GM04503 (cell line): ENCODE measurements at regions not wholly inside any gene's neighbourhood (a gene's known extent, or its start where the extent isn't known, plus 50 kb on each side); places are given as distances from the start of the nearest gene placed in this dataset.
"Not testable (repeated sequence)": the region's sequence is repeated elsewhere in the genome, so short reads cannot be mapped to it uniquely, and the experiment has no call there.

Source experiments
- DNase-seq: peaks from one replicate; pipeline ENCODE4 v3.0.0-alpha.2; 2012; ENCODE audit warnings: low read depth

DNA sequence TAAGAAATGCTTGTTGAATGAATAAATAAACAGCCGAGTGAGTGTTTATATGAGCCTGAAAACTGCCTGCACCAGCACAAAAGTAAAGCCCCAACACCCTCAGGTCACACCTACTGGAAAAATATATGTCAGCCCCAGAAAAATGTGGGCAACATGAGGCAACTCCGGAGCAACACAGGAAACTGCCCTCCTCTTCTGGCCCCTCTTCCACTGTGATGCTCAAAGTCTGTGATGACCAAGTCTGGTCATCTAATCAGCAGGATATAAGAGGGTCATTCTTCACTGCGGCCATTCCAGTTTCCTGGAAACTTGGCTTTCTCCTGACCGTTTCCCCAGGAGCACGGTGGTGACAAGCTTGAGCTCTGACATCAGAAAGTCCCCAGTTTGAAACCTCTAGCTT, 159.6 kb upstream of the PZP start:
- DNase-seq: no peak

DNA sequence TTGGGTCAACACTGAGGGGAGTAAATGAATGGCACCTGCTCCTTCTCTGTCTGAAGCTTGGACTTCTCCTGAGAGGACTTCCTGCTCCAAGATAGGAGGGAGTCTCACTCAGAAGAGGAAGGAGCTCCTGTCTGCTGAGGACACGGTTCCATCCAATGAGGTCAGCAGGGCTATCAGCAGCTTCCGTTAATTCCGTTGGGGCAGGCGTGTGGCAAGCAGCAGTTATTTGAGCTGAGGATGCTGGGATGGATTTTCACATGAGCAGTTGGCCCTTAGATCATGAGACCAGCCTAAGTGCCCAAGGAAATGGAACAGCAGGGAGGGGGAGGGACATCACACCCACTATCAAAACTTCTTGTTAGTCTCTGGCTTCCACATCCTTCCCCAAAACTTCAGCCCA, 159.0 kb upstream of the PZP start:
- no peak for DNase-seq

DNA sequence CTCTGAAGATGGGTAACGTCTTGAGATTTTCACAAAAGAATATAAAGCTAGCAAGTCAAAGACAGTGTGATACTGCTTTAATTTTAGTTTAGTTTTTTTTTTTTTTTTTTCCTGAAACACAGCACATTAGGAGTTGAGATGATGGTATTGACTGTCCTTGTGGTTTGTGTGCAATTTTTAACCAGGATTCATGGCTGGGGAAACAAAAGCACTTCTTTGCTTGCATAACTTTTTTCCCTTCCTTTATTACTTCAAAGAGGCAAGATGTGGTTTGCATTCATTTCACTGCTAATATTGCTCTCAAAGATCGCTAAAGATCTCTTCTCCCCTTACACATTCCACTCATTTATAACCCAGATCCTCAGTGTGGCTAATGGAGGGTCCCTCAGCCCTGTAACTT, 157.1 kb upstream of the PZP start:
- DNase-seq: no peak

DNA sequence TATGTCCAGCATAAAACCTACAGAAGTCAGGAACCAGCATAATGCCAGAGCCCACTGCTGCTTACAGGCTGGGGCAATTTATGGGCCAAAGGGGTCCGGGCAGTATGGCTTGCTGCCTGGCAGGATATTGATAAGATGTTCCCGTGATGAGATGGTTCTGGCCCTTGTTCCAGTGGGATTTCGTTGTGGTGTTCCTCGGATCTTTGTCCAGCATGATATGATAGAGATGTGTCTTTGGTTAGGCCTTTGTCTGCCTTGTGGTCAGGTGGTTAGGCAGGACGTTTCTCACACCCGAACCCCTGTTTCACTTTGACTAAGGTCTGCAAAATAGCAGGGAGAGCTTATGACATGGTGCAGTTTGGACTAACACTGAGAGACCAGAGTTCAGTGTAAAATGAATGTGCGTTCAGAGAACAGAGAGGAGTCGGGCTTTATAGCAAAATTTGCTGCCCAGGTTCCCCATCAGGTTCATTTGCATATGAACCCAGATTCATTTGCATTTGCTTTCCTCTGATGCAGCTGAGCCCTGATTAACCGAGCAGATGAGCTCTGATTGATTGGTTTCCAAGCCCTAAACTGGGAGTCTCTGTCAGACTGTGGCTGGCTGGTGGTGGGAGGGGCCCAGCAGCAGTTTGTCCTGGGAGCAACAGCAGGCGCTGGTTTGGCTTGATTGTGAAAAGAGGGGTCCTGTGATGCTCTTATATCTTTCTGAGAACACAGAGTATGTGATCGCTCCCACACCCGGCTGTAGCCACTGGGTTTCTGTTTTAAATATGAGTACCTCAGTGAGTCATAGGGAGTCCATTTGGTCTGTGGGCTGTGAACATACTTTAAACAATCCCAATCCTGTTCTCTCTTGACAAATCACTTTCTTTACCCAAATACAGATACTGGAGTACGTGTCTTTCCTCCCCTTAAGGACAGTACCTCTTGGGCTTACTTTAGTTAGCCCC, 156.3 kb upstream of the PZP start:
- DNase-seq: no peak

DNA sequence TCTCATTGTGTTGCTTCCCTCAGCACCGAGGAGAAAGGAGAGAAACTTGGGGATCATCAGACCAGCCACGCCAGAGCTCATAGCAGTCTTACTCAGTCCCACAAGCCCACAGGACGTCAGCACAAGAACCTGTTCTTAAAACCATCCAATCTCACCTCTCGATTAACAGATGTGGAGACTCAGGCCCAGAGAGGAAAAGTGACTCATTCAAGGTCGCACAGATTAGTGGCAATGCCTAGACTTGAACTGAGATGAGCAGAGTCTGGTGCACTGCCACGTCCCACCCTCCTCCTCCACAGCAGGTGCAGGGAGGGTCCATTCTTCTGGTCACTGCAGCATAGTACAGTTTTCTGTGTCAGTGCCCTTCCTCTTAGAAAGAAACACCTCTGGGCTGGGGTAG, 154.9 kb upstream of the PZP start:
- DNase-seq: no peak

DNA sequence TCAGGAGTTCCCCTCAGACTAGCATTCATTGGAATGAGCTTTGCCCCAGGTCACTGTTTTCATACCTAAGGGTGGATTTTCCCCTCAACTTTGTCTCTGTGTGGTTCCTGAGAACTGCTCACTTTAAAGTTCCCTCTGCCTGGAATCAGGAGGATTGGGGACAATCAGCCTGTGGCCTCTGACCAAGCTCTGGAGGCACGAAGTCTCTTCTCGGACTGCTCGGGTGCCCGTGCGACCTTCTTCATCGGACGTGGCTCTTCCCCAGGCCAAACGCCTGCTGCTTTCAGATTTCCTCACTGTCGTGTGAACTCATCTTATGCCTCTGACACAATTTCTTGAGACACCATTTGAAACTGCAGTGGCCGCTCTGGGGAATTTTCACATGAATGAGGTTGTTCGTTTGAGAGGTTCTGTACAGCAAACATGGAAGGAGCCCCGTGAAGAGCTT, 153.7 kb upstream of the PZP start:
- no peak for DNase-seq

DNA sequence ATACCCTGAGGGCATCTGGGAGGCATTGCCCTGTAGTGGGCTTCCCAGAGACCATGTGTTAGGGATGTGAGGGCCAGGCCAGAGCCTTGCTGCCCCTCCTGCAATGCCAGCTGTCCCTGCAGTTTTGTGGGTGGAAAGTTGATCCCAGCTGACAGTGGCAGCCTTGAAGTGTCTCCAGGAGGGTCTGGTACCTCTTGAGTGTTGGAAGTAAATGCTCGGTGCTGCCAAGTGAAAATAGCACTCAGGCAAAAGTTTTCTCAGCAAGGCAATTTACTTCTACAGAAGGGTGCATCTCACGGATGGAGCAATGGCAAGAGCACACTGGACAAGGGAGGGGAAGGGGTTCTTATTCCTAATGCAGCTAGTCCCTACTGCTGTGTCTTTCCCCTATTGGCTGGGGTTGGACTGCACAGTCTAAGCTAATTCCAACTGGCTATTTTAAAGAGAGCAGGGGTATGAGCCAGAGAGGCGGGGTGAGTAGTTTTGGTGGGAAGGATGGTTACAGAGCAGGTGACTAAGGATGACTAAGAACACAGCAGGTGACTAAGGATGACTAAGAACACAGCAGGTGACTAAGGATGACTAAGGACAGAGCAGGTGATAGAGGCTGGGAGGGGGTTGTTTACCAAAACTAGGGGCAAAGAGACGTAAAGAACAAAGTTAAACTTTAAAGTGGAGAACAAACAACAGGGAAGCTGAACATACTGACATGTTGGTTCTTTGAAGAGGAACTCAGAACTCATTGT, 146.0 kb upstream of the PZP start:
- DNase-seq: not testable (repeated sequence)

DNA sequence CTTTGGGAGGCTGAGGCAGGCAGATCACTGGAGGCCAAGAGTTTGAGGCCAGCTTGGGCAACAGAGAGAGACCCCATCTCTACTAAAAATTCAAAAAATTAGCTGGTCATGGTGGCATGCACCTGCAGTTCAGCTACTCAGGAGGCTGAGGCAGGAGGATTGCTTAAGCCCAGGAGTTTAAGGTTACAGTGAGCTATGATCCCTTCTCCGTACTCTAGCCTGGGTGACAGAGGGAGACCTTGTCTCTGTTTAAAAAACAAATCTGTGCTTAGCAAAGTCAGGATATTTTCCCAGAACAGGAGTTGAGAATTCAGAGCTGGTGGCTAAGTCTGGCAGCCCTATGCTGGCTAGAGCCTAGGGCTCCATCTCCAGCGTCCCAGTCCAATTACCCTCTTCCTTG, 142.9 kb upstream of the PZP start:
- DNase-seq: no peak

DNA sequence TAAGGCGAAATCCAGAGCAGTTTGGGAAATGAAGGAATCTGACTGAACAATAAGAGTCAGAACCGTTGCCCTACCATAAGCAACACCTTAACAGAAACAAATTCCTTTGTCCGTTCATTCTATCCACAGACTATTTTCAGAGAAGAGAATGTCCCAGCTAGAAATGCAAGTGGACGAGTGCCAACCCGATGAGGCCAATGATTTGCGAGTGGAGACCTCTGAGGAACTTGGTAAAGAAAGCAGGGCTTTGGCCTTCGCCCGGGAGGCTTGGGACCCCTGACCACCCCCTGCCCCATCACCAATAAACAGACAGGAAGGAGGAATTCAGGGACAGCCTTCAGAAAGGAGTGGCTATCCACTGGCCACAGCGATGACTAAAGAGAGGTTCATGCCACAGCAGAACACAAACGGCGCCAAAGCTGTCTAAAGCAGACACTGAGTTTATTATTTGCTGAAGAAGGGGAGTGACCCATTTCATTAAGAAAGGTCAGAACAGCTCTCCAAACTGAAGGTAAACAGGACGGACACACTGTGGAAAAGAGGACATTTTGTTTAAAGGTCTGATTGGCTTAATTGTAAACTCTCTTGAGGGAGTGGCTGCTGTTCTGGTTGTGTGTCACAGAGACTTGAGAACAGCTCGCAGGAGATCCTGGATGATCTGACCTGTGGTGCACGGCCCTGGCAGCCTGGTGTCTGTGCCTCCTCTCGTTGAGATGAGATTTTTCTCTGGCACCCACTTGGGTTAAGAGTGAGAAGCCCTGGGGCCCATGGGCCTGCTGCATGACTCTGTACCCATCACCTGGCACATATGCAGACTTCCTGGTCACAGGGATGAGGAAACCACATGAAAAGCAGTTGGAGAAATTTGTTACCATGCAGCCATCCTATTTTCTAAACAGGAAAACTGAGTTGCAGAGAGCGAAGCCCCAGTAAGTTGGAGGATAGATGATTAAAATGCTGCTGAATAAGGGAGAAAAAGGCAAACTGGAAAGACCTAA, 142.0 kb upstream of the PZP start:
- DNase-seq: no peak

DNA sequence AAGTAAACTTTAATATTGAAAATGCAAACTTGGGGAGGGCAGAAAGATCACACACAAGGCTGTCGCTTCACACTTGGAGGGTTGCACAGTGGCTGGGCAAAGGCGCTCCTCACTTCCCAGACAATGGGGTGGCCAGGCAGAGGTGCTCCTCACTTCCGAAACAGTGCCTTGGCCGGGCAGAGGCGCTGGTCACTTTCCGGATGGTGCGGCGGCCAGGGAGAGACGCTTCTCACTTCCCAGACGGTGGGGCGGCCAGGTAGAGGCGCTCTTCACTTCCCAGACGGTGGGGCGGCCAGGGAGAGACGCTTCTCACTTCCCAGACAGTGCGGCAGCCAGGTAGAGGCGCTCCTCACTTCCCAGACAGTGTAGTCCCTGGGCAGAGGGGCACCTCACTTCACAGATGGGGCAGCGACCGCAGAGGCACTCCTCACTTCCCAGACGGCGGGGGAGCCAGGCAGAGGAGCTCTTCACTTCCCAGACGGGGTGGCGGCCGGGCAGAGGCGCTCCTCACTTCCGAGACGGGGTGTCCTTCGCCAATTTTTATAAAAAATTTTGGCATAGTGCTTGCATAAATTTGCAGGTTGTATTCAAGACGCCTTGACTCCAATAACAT, 140.8 kb upstream of the PZP start:
- no peak for DNase-seq

DNA sequence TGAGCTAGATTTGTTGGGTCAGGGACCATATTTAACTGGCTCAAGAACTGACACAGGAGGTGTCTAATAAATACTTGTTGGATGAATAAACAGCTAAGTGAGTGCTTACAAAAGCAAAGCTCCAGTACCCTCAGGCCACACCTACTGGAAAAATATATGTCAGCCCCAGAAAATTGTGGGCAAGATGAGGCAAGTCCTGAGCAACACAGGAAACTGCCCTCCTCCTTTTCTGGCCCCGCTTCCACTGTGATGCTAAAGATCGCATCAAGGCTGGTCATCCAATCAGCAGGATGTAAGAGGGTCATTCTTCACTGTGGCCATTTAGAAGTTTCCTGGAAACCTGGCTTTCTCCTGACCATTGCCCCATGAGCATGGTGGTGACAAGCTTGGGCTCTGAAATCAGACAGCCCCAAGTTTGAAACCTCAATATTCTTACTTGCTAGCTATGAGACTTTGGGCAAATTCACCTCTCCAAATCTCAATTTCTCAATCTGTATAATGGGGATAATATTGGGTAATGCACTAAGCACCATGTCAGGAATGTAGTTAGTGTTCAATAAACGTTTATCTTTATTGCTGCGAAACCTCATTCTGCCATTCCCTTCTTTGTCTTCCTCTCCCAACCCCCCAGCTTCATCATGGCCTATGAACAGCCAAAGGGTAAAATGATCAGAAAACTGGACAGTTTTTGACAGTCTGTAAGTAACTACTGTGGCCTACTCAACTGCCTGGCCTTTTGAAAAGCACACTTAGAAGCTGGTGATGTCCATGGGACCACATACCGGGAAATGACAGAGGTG, 139.3 kb upstream of the PZP start:
- no peak for DNase-seq

DNA sequence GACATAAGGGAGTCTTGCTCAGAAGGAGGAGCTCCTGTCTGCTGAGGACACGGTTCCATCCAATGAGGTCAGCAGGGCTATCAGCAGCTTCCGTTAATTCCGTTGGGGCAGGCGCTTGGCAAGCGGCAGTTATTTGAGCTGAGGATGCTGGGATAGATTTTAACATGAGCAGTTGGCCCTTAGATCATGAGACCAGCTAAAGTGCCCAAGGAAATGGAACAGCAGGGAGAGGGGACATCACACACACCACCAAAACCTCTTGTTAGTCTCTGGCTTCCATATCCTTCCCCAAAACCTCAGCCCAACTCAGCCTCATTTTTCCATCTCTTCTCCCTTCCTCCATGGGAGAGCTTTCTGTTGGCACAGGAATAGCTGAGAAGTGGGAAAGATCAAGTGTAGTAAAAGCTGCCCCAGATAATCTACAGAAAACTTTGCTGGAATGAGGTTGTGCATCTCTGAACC, 138.7 kb upstream of the PZP start:
- DNase-seq: no peak

DNA sequence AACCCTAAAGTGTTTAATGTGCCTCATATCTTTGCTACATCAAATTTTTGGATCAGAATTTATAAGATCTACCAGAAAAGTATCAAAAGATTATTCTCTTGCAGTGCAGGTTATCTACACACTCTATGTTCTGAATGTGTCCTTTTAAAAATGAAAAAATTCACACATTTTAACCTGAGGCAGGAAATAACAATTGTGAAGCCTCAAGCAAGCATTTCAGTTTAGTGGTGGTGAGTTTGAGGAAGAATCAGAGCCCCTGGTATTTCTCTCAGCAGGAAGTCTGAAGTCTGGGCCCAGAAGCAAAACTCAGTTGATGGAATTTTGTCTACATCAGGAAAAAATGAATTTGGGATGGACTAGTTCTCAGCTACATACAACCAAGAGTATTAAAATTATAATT, 137.0 kb upstream of the PZP start:
- DNase-seq: no peak

DNA sequence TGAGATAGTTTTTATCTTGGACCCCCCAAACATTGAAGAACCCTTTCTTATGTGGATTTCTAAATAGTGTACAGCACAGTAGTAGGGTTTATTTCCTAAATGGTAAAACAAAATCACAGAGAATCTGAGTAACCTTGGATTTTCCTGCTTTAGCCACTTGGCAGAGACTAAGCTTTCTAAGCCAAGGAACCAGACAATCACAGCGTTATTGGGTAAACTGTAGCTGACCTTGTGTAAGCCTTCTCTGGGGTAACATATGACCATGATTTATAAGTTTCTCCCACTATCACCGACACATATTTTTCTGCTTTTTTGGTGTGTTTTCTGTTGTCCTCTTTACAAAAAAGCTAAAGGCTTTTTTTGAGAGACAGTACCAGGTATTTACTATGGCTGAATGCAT, 136.3 kb upstream of the PZP start:
- DNase-seq: no peak

DNA sequence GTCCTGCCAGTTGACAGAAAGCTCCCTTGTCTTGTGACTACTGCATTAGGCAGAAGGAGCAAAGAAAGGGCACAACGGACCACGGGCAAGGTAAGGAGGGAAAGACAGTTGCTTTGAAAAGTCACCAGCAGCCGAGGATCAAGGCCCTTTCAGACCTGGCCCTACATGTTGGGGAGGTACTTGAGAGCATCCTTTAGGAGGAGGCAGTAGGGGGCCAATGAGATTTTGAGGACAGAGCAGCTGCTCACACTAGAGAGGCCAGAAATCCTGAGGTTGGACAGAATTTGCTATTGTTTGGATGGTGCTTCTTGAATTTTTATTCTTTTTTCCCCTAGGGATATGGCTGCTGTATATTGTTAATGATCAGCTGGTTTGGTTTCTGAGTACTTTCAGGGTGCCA, 135.5 kb upstream of the PZP start:
- DNase-seq: no peak

DNA sequence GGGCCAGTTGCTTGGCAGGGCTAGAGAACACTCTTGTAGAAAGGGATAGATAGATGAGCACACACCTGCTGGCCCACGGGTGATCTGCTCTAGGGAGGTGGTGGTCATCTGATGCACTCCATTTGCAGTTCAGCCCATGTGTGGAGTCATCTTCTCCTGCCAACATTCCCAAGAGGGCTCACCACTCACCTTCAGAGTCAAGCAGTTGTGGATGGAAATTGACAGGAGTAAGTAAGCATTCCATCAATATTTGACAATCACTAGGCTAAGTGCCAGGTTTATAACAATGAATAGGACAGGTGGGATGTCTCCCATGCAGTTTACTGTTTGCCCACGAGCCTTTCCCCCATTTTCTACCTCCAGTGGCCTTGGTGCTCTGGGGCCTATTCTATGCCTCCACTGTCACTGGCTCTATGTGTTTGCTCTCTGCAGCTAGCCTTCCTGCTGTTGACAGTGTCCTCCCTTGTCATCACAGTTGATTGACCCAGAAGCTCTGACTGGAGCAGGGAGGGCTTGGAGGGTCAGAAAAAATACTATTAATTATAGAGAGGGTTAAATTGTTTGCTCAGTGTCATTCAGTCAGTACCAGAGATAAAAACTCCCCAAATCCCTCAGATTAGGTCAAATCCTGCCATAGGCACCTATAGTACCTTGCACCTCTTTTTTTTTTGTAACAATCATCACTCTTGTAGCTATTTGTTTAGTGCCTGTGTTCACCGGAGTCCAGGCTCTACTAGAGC, 134.6 kb upstream of the PZP start:
- no peak for DNase-seq

DNA sequence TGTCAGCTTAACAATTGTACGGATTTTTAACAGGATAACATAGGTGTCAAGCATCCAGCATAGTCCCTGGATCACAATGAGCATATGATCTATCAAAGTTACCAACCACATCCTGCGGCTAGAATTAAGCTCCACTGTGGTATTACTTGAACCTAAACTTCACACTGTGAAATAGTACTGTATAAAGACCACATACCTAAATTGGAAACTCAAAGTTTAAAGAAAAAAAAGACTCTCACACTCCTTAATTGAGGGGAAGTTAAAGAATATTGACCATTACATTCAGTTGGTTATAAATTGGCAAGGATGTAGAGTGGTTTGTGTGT, 133.0 kb upstream of the PZP start:
- no peak for DNase-seq

DNA sequence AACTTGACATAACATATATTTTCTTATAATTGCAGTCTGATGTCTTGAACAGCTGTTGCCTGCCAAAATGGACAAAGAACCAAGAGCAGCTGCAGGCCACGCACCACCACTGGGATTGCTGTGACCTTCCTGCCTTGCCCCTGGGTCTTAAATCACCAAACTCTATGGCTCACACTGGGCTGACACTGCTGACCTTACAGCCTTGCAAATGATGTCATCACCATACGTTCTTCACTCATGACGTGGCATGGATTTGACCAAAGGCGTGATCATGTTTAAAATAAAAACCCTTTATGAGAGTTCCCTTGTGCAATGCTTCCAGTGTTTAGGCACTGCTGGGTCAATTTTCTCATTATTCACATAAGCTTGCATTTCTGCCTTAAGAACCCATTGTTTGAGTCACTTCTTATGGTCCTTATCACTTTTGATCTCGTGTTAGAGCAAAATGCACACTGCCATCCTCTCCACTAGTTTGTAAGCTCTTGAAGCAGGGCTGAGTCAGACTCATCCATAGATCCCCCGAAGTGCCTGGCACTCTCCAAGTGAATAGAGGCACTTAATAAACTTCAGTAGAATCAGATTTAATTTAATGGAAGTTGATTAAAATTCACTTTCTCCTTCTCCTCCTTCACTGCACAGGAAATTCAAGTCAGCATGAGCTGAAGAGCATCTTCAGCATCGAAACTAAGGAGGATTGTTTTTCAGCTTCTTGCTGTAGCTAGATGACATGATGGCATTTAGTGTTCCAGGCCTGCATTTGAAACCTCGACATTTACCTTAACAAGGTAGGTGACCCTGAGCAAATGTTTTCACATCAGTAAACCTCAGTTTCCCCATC, 132.4 kb upstream of the PZP start:
- DNase-seq: no peak

DNA sequence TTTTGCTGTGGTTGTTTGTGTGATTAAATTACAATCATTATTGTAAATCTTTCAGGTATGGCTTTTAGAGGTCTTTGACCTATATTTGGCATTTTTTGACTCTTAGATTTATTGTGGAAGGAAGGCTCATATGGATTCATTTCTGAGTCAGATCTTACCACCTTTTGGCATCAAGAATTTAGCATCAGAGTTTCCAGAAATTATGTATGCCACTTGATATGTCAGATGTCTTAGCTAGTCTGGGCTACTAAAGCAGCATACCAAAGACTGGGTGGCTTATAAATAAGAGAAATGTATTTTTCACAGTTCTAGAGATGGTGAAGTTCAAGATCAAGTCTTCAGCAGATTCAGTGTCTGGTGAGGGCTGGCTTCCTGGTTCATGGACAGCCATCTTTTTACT, 129.5 kb upstream of the PZP start:
- DNase-seq: no peak
